Sigmoid colon (tissue), 6 donors: ENCODE measurements at regions not wholly inside any gene's neighbourhood (a gene's known extent, or its start where the extent isn't known, plus 50 kb on each side); places are given as distances from the start of the nearest gene placed in this dataset.
"Not testable (repeated sequence)": the region's sequence is repeated elsewhere in the genome, so short reads cannot be mapped to it uniquely, and the experiment has no call there.

Experiments
- DNase-seq: peaks from one replicate; pipeline ENCODE4 v3.0.0-alpha.2; 2019
- H3K27ac ChIP-seq, 4 donors: fragments of 200-600 bp; sonication (generic); one replicate each; pipeline ENCODE4 v1.5.1; 2016 to 2019; ENCODE audit warnings: mild to moderate bottlenecking in 1 of 4
- H3K27me3 ChIP-seq, 3 donors: fragments of 200-600 bp; sonication (generic); one replicate each; pipeline ENCODE4 v1.5.1; 2019; ENCODE audit warnings: mild to moderate bottlenecking in 1 of 3
- H3K36me3 ChIP-seq, 4 donors: fragments of 200-600 bp; sonication (generic); one replicate each; pipeline ENCODE4 v1.5.1; 2016 to 2019
- H3K4me1 ChIP-seq, 4 donors: fragments of 200-600 bp; sonication (generic); one replicate each; pipeline ENCODE4 v1.5.1; 2017 to 2019
- H3K4me3 ChIP-seq, 4 donors: fragments of 200-600 bp; sonication (generic); one replicate each; pipeline ENCODE4 v1.5.1; 2017 to 2019; ENCODE audit warnings: mild to moderate bottlenecking in 2 of 4, moderate library complexity in 1 of 4
- H3K9me3 ChIP-seq, 4 donors: fragments of 200-600 bp in 3 of 4; sonication (generic) in 3 of 4; one replicate each; pipeline versions ENCODE4 v1.5.1 to v1.6.1; 2013 to 2019
- EP300 ChIP-seq, 4 donors: sonication (generic); formaldehyde crosslinking; IDR thresholded peaks; one replicate each; pipeline ENCODE4 v1.6.1; 2017; ENCODE audit warnings: antibody characterized with exemption in 4 of 4
- POLR2A ChIP-seq, 2 donors: fragments of 450-650 bp; IDR thresholded peaks; one replicate each; pipeline ENCODE4 v1.6.1; 2016; ENCODE audit warnings: antibody characterized with exemption in 2 of 2, mild to moderate bottlenecking in 2 of 2, moderate library complexity in 2 of 2
- POLR2AphosphoS5 ChIP-seq, 4 donors: sonication (generic); formaldehyde crosslinking; IDR thresholded peaks; one replicate each; pipeline ENCODE4 v1.6.1; 2017; ENCODE audit warnings: antibody characterized with exemption in 4 of 4
- WGBS, 2 donors: extraction: QIAGEN DNeasy Blood & Tissue Kit; methylation state at CpG; one replicate each; pipeline ENCODE4 v1.1.7; 2013; 5-methylcytosine and 5-hydroxymethylcytosine counted together
- intact Hi-C: fragments of 100-400 bp; cut with DNase I; formaldehyde crosslinking; loops from one replicate; pipeline ENCODE4 v1.15.1; 2023
- TF ChIP-seq, protein P1 (sequence below), 4 experiments: fragments of 450-650 bp in 3 of 4; fragments of 200-600 bp in 1 of 4; IDR thresholded peaks; one replicate each; pipeline ENCODE4 v1.5.1; 2016 to 2019; ENCODE audit warnings: antibody characterized with exemption in 4 of 4, mild to moderate bottlenecking in 3 of 4, moderate library complexity in 2 of 4
- donor health status: healthy with polysubstance abuse.
- donor health status: healthy.

GRCh38 chr3:23723141-23723540, 82.6 kb upstream of the UBE2E1 start:
- WGBS, 2 donors, result 96 to 98% methylated on average over 5 of the region's 5 CpGs
- Histone ChIP-seq H3K4me3 (no peak overlapping the region), H3K4me1 (no peaks in the 10 kb centered on the region), H3K27ac (no peak overlapping the region), H3K9me3 (no peaks in the 10 kb centered on the region), H3K36me3 (no peaks in the 10 kb centered on the region), H3K27me3 (no peaks in the 10 kb centered on the region)
- TF ChIP-seq POLR2AphosphoS5 (IDR thresholded peaks at IDR 0.05) (no peak), EP300 (IDR thresholded peaks at IDR 0.05) (no peak), POLR2A (IDR thresholded peaks at IDR 0.05) (no peak)
- TF ChIP-seq, protein P1, sequence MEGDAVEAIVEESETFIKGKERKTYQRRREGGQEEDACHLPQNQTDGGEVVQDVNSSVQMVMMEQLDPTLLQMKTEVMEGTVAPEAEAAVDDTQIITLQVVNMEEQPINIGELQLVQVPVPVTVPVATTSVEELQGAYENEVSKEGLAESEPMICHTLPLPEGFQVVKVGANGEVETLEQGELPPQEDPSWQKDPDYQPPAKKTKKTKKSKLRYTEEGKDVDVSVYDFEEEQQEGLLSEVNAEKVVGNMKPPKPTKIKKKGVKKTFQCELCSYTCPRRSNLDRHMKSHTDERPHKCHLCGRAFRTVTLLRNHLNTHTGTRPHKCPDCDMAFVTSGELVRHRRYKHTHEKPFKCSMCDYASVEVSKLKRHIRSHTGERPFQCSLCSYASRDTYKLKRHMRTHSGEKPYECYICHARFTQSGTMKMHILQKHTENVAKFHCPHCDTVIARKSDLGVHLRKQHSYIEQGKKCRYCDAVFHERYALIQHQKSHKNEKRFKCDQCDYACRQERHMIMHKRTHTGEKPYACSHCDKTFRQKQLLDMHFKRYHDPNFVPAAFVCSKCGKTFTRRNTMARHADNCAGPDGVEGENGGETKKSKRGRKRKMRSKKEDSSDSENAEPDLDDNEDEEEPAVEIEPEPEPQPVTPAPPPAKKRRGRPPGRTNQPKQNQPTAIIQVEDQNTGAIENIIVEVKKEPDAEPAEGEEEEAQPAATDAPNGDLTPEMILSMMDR (IDR thresholded peaks at IDR 0.05), result no peak
- DNase-seq, result no peak
- intact Hi-C loops, result no loop called here

- no peak overlapping the region for H3K27ac ChIP-seq
- H3K9me3 ChIP-seq, result no peaks in the 10 kb centered on the region
- no peak for DNase-seq
- no peak overlapping the region for H3K4me3 ChIP-seq
- H3K4me1 ChIP-seq, result peaks cover 0 to 7% (median 6%) of the 10 kb centered on the region in 4 donors
- no peak for TF ChIP-seq POLR2A (IDR thresholded peaks at IDR 0.05)
- TF ChIP-seq EP300 (IDR thresholded peaks at IDR 0.05), result no peak
- no peak for TF ChIP-seq POLR2AphosphoS5 (IDR thresholded peaks at IDR 0.05)
- no peaks in the 10 kb centered on the region for H3K27me3 ChIP-seq
- intact Hi-C loops, result no loop called here
- no peaks in the 10 kb centered on the region for H3K36me3 ChIP-seq
Measured at GRCh38 chr3:23723930-23724329, 81.8 kb upstream of the UBE2E1 start.

DNA sequence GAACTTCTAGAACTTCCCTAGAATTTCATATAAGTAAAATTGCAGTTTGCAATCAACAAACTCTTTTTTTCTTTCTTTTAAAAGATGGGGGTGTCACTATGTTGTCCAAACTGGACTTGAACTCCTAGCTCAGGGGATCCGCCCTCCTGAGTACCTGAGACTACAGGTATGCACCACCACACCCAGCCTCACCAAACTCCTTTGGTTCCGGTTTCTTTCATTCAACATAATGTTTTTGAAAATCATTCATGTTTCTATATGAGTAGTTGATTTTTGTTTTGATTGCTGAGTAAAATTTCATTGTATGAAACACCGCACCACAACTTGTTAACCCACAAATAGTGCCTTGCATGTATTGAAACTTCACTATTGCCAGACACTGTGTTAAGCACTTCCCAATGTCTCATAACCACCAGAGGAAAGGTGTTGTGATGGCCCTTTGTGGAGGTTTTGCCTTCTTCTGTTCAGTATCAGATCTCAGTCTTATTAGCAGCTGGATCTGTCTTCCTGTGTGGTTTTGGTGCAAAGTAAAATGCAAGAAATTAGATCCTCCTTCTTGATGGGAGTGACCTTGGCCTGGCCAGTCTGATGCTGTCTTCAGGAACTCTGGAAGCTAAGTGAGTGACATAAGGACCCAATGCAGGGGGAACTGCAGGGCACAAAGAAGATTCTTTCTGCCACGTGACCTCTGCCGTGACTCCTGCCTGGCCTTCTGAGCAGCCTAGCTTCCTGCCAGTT, 78.8 kb upstream of the UBE2E1 start:
- Histone ChIP-seq H3K27me3 (no peaks in the 10 kb centered on the region), H3K36me3 (no peaks in the 10 kb centered on the region), H3K4me1 (peaks cover 0 to 11% (median 9%) of the 10 kb centered on the region in 4 donors), H3K4me3 (no peak overlapping the region), H3K27ac (no peak overlapping the region), H3K9me3 (no peaks in the 10 kb centered on the region)
- intact Hi-C loops, result no loop called here
- no peak for DNase-seq
- WGBS, 2 donors, result 84 to 91% methylated on average over 5 of the region's 5 CpGs
- TF ChIP-seq, protein P1 (IDR thresholded peaks at IDR 0.05), result no peak
- TF ChIP-seq EP300 (IDR thresholded peaks at IDR 0.05) (no peak), POLR2AphosphoS5 (IDR thresholded peaks at IDR 0.05) (no peak), POLR2A (IDR thresholded peaks at IDR 0.05) (no peak)

DNA sequence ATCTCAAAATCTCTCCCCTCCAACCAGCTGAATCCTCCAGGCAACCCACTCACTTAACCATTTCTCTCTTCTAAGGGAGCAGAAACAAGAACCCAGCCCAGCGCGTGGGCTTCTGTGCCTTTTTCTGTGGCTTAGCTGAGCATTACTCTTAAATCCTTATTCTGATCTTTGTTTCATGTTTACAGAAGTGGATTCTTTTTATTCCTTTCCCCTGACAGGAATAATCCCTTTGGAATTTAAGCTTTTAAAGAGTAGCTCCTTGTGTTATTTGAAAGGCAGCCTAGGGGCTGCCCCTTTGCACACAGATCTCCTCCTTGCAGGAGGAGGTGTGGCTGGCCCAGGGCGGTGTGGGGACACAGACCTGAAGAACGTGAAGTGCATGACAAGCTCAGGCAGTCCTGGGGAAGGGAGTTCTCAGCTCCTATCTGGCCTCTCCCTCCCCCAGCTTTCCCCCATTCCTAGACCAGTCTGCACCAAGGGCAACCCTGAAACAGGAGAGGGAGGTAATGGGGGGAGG, 77.1 kb upstream of the UBE2E1 start:
- no peak for TF ChIP-seq POLR2AphosphoS5 (IDR thresholded peaks at IDR 0.05)
- TF ChIP-seq, protein P1 (IDR thresholded peaks at IDR 0.05), result no peak
- WGBS, 2 donors, result 62 to 77% methylated on average over 4 of the region's 4 CpGs
- Histone ChIP-seq H3K36me3 (no peaks in the 10 kb centered on the region), H3K4me3 (no peak overlapping the region), H3K4me1 (peaks cover 0 to 11% (median 9%) of the 10 kb centered on the region in 4 donors), H3K27me3 (no peaks in the 10 kb centered on the region), H3K27ac (peak overlapping the region in 1 of 4 donors; percentile 31), H3K9me3 (no peaks in the 10 kb centered on the region)
- no peak for DNase-seq
- intact Hi-C loops, result no loop called here

- DNase-seq, intact Hi-C loops, H3K27me3 ChIP-seq, H3K36me3 ChIP-seq, H3K27ac ChIP-seq, H3K9me3 ChIP-seq, H3K4me3 ChIP-seq: not testable (repeated sequence)
- H3K4me1 ChIP-seq, result peaks cover 0 to 11% (median 9%) of the 10 kb centered on the region in 4 donors
- WGBS, 2 donors, result 88 to 94% methylated on average over 6 of the region's 6 CpGs
Measured at GRCh38 chr3:23729362-23729761, 76.4 kb upstream of the UBE2E1 start.

GRCh38 chr3:23734481-23734880, 71.3 kb upstream of the UBE2E1 start:
- DNase-seq, result no peak
- Histone ChIP-seq H3K4me1 (peaks cover 0 to 9% (median 2%) of the 10 kb centered on the region in 4 donors), H3K4me3 (no peak overlapping the region), H3K9me3 (no peaks in the 10 kb centered on the region), H3K36me3 (no peaks in the 10 kb centered on the region), H3K27me3 (no peaks in the 10 kb centered on the region), H3K27ac (no peak overlapping the region)
- no peak for TF ChIP-seq POLR2AphosphoS5 (IDR thresholded peaks at IDR 0.05)
- TF ChIP-seq, protein P1 (IDR thresholded peaks at IDR 0.05), result no peak
- no peak for TF ChIP-seq EP300 (IDR thresholded peaks at IDR 0.05)
- TF ChIP-seq POLR2A (IDR thresholded peaks at IDR 0.05), result no peak
- intact Hi-C loops, result no loop called here
- WGBS, 2 donors, result 97% methylated on average over 3 of the region's 3 CpGs
